ENCODE measurements at regions not wholly inside any gene's neighbourhood (a gene's known extent, or its start where the extent isn't known, plus 50 kb on each side); places are given as distances from the start of the nearest gene placed in this dataset.

GRCh38 chr3:176595307-176595706 lies 602.0 kb downstream of the TBL1XR1 start:
- H3K9ac ChIP-seq = no peak overlapping the region
- 0 out of 4 replicates have a peak, but pooled peaks cover 0 to 4% of the 10 kb centered on the region in 2 experiments for H3K4me1 ChIP-seq (ENCODE audit: control insufficient read depth in 1 of 2, insufficient read depth in 2 of 2, low read depth in 1 of 2, low read length in 1 of 2)
- H3K9me3 ChIP-seq = no peaks in the 10 kb centered on the region
- no peak for DNase-seq
- CTCF ChIA-PET = interaction anchor here (1.3 kb wide), 1 partner anchor 16 kb away, joined by 3 read pairs; no protein-coding TSS in a partner anchor
- H3K27ac ChIP-seq (ENCODE audit: low read depth in 2 of 2, low read length in 1 of 2) = no peak overlapping the region
- H3K4me3 ChIP-seq (ENCODE audit: low read depth in 2 of 2, low read length in 1 of 2) = no peak overlapping the region
- no peaks in the 10 kb centered on the region for H3K9me2 ChIP-seq
- no peaks in the 10 kb centered on the region for H3K79me2 ChIP-seq (ENCODE audit: insufficient read depth)
- no peak overlapping the region for H3K4me2 ChIP-seq
- H3K27me3 ChIP-seq (ENCODE audit: insufficient read depth) = no peaks in the 10 kb centered on the region
- H3F3A ChIP-seq (replicated peaks; ENCODE audit: insufficient read depth) = no peaks in the 10 kb centered on the region
- no peak for TF ChIP-seq ELF1 (IDR thresholded peaks at IDR 0.05)
- TF ChIP-seq TEAD4 (IDR thresholded peaks at IDR 0.05; ENCODE audit: borderline replicate concordance, insufficient read depth) = no peak
- TF ChIP-seq JUND (IDR thresholded peaks at IDR 0.05) = no peak
- no peak for TF ChIP-seq FOXM1 (IDR thresholded peaks at IDR 0.05; ENCODE audit: low read depth)
- TF ChIP-seq, protein P1, sequence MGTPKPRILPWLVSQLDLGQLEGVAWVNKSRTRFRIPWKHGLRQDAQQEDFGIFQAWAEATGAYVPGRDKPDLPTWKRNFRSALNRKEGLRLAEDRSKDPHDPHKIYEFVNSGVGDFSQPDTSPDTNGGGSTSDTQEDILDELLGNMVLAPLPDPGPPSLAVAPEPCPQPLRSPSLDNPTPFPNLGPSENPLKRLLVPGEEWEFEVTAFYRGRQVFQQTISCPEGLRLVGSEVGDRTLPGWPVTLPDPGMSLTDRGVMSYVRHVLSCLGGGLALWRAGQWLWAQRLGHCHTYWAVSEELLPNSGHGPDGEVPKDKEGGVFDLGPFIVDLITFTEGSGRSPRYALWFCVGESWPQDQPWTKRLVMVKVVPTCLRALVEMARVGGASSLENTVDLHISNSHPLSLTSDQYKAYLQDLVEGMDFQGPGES (IDR thresholded peaks at IDR 0.05; ENCODE audit: low read depth, low read length) = no peak
- no peak for TF ChIP-seq EP300 (IDR thresholded peaks at IDR 0.05; ENCODE audit: borderline replicate concordance in 1 of 2, low read depth in 1 of 2, low read length in 1 of 2)
- no peak for TF ChIP-seq USF1 (IDR thresholded peaks at IDR 0.05; ENCODE audit: borderline replicate concordance, low read depth)
- TF ChIP-seq, protein P2, sequence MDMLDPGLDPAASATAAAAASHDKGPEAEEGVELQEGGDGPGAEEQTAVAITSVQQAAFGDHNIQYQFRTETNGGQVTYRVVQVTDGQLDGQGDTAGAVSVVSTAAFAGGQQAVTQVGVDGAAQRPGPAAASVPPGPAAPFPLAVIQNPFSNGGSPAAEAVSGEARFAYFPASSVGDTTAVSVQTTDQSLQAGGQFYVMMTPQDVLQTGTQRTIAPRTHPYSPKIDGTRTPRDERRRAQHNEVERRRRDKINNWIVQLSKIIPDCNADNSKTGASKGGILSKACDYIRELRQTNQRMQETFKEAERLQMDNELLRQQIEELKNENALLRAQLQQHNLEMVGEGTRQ (IDR thresholded peaks at IDR 0.05; ENCODE audit: borderline replicate concordance, low read depth, low read length) = no peak
- no peak for TF ChIP-seq CHD2 (IDR thresholded peaks at IDR 0.05; ENCODE audit: low read length, partially characterized antibody)
- TF ChIP-seq, protein P3, sequence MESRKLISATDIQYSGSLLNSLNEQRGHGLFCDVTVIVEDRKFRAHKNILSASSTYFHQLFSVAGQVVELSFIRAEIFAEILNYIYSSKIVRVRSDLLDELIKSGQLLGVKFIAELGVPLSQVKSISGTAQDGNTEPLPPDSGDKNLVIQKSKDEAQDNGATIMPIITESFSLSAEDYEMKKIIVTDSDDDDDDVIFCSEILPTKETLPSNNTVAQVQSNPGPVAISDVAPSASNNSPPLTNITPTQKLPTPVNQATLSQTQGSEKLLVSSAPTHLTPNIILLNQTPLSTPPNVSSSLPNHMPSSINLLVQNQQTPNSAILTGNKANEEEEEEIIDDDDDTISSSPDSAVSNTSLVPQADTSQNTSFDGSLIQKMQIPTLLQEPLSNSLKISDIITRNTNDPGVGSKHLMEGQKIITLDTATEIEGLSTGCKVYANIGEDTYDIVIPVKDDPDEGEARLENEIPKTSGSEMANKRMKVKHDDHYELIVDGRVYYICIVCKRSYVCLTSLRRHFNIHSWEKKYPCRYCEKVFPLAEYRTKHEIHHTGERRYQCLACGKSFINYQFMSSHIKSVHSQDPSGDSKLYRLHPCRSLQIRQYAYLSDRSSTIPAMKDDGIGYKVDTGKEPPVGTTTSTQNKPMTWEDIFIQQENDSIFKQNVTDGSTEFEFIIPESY (IDR thresholded peaks at IDR 0.05; ENCODE audit: borderline replicate concordance, low read depth) = no peak
- TF ChIP-seq GATA2 (CRISPR knock-in tag; IDR thresholded peaks at IDR 0.05) = no peak
- TF ChIP-seq NFIC (IDR thresholded peaks at IDR 0.05; ENCODE audit: borderline replicate concordance) = no peak
- no peak for TF ChIP-seq NRF1 (IDR thresholded peaks at IDR 0.05; ENCODE audit: low read depth, low read length)
- TF ChIP-seq RFX5 (IDR thresholded peaks at IDR 0.05; ENCODE audit: low read length) = no peak
- TF ChIP-seq RXRA (IDR thresholded peaks at IDR 0.05; ENCODE audit: borderline replicate concordance, low read depth) = no peak
- TF ChIP-seq POLR2AphosphoS5 (IDR thresholded peaks at IDR 0.05; ENCODE audit: low read depth, low read length) = no peak
- TF ChIP-seq, protein P4, sequence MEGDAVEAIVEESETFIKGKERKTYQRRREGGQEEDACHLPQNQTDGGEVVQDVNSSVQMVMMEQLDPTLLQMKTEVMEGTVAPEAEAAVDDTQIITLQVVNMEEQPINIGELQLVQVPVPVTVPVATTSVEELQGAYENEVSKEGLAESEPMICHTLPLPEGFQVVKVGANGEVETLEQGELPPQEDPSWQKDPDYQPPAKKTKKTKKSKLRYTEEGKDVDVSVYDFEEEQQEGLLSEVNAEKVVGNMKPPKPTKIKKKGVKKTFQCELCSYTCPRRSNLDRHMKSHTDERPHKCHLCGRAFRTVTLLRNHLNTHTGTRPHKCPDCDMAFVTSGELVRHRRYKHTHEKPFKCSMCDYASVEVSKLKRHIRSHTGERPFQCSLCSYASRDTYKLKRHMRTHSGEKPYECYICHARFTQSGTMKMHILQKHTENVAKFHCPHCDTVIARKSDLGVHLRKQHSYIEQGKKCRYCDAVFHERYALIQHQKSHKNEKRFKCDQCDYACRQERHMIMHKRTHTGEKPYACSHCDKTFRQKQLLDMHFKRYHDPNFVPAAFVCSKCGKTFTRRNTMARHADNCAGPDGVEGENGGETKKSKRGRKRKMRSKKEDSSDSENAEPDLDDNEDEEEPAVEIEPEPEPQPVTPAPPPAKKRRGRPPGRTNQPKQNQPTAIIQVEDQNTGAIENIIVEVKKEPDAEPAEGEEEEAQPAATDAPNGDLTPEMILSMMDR (IDR thresholded peaks at IDR 0.05) = no peak
- TF ChIP-seq TCF12 (IDR thresholded peaks at IDR 0.05) = no peak
- no peak for TF ChIP-seq YY1 (IDR thresholded peaks at IDR 0.05; ENCODE audit: low read depth)
- H4K20me1 ChIP-seq (ENCODE audit: insufficient read depth) = no peaks in the 10 kb centered on the region
- H2AFZ ChIP-seq (ENCODE audit: low read depth) = no peak overlapping the region
- no peaks in the 10 kb centered on the region for H3K36me3 ChIP-seq (replicated peaks in 1 of 2; ENCODE audit: control insufficient read depth in 1 of 2, insufficient read depth in 2 of 2, low read length in 1 of 2)
- POLR2A ChIA-PET = no interaction called here

Measured in SK-N-SH (cell line).